DMS79 treated with DMSO at 0.1 percent for 48 hours (cell line): ENCODE measurements at regions not wholly inside any gene's neighbourhood (a gene's known extent, or its start where the extent isn't known, plus 50 kb on each side); places are given as distances from the start of the nearest gene placed in this dataset.

Experiments used
- DNase-seq: peaks from one replicate; lab custom pipeline; 2025; lab: John Stamatoyannopoulos, UW

- no peak for DNase-seq
Observed at GRCh38 chr3:5618170-5618569, 430.7 kb downstream of the EDEM1 start.

GRCh38 chr3:5630406-5630805 is 442.9 kb downstream of the EDEM1 start:
- no peak for DNase-seq

GRCh38 chr3:5633960-5634359 is 446.5 kb downstream of the EDEM1 start:
- DNase-seq: no peak

- DNase-seq: no peak
Observed at GRCh38 chr3:5634411-5634810, 446.9 kb downstream of the EDEM1 start.

GRCh38 chr3:5635746-5636145 is 448.2 kb downstream of the EDEM1 start:
- DNase-seq: no peak

GRCh38 chr3:5638550-5638949 is 451.0 kb downstream of the EDEM1 start:
- no peak for DNase-seq

- DNase-seq: no peak
Observed at GRCh38 chr3:5644773-5645670, 457.5 kb downstream of the EDEM1 start.

GRCh38 chr3:5645692-5646410 is 458.3 kb downstream of the EDEM1 start:
- DNase-seq: no peak

- no peak for DNase-seq
Observed at GRCh38 chr3:5650303-5650702, 462.8 kb downstream of the EDEM1 start.

GRCh38 chr3:5651351-5651750 is 463.8 kb downstream of the EDEM1 start:
- no peak for DNase-seq

GRCh38 chr3:5653426-5654143 is 466.1 kb downstream of the EDEM1 start:
- DNase-seq: no peak

- no peak for DNase-seq
Observed at GRCh38 chr3:5657106-5657505, 469.6 kb downstream of the EDEM1 start.

GRCh38 chr3:5663601-5664000 is 476.1 kb downstream of the EDEM1 start:
- peak; percentile 1 for DNase-seq

- DNase-seq: no peak
Observed at GRCh38 chr3:5666455-5666854, 478.9 kb downstream of the EDEM1 start.

- DNase-seq: no peak
Observed at GRCh38 chr3:5673521-5673920, 486.0 kb downstream of the EDEM1 start.

GRCh38 chr3:5675319-5675718 is 487.8 kb downstream of the EDEM1 start:
- no peak for DNase-seq

GRCh38 chr3:5677555-5677954 is 490.0 kb downstream of the EDEM1 start:
- DNase-seq: no peak

GRCh38 chr3:5678248-5678647 is 490.7 kb downstream of the EDEM1 start:
- DNase-seq: no peak

GRCh38 chr3:5678844-5679243 is 491.3 kb downstream of the EDEM1 start:
- no peak for DNase-seq

- DNase-seq: no peak
Observed at GRCh38 chr3:5687230-5687629, 499.7 kb downstream of the EDEM1 start.

- no peak for DNase-seq
Observed at GRCh38 chr3:5690490-5690889, 503.0 kb downstream of the EDEM1 start.

- no peak for DNase-seq
Observed at GRCh38 chr3:5690904-5691532, 503.5 kb downstream of the EDEM1 start.
